ENCODE measurements at regions not wholly inside any gene's neighbourhood (a gene's known extent, or its start where the extent isn't known, plus 50 kb on each side); places are given as distances from the start of the nearest gene placed in this dataset.
"Not testable (repeated sequence)": the region's sequence is repeated elsewhere in the genome, so short reads cannot be mapped to it uniquely, and the experiment has no call there.

DNA sequence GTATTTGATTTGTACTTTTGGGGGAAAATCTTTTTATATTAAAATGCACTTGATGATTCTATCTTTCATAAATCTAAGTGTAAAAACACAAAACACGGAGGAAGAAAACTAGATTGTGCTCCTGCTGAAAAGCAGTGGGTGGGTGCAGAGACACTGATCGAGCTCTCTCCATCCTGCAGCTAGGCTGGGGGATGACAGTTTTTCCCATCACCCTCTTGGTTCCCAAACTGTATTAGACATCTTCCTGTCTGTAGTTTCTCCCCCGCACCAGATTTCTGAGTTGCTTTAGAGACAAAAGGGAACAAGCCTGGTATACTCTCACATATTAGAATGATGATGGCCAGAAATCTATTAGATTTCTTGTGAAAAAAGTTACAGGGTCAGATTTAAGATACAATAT lies 99.6 kb downstream of the FAM114A2 start:
- no peaks in the 10 kb centered on the region for H3K4me1 ChIP-seq (ENCODE audit: control insufficient read depth in 1 of 2, low read depth in 2 of 2)
- ATAC-seq (ENCODE audit: insufficient number of reproducible peaks, low FRiP score, low read depth) (no peak), DNase-seq (ENCODE audit: low spot score) (no peak)
- TF ChIP-seq, protein P1, sequence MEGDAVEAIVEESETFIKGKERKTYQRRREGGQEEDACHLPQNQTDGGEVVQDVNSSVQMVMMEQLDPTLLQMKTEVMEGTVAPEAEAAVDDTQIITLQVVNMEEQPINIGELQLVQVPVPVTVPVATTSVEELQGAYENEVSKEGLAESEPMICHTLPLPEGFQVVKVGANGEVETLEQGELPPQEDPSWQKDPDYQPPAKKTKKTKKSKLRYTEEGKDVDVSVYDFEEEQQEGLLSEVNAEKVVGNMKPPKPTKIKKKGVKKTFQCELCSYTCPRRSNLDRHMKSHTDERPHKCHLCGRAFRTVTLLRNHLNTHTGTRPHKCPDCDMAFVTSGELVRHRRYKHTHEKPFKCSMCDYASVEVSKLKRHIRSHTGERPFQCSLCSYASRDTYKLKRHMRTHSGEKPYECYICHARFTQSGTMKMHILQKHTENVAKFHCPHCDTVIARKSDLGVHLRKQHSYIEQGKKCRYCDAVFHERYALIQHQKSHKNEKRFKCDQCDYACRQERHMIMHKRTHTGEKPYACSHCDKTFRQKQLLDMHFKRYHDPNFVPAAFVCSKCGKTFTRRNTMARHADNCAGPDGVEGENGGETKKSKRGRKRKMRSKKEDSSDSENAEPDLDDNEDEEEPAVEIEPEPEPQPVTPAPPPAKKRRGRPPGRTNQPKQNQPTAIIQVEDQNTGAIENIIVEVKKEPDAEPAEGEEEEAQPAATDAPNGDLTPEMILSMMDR (IDR thresholded peaks at IDR 0.05), result no peak
- peaks cover 32% of the 10 kb centered on the region for H3K9me3 ChIP-seq
- H3K4me3 ChIP-seq, result no peak overlapping the region
- H3K27me3 ChIP-seq (replicated peaks; ENCODE audit: insufficient read depth), result no peaks in the 10 kb centered on the region
- no peak overlapping the region for H3K27ac ChIP-seq
- no peaks in the 10 kb centered on the region for H3K36me3 ChIP-seq

DNA sequence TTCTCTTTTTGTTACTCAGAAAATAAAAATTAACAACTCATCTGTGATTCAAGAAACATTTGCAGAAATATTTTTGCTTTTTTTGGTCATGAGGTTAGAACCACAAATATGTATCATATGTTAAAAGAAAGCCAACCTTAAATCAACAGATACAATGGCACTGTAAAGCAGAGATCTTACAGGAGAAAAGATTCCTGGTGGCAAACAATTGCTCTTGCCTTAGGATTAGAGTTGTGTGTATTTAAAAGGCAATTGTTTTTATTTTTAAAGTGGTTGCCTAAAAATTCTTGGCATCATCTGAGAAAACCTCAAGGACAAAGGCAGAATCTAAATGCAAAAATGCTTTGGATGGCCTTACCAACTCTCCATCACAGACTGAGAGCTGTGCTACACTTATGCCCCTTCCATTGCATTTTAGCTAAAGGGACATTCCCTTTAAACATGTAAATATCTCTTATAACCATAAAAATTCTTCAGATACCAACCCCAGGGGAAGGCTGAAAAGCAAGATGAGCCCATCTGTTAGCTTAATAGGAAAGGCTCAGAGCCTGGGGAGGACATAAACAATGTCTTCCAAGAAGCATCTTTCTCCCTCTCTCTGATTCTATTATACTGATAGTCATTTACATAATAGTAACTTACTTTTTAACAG lies 100.4 kb downstream of the FAM114A2 start:
- TF ChIP-seq, protein P1 (IDR thresholded peaks at IDR 0.05), result no peak
- Histone ChIP-seq H3K27ac (no peak overlapping the region), H3K36me3 (no peaks in the 10 kb centered on the region), H3K4me3 (no peak overlapping the region), H3K27me3 (replicated peaks; ENCODE audit: insufficient read depth) (no peaks in the 10 kb centered on the region), H3K4me1 (ENCODE audit: control insufficient read depth in 1 of 2, low read depth in 2 of 2) (no peaks in the 10 kb centered on the region), H3K9me3 (peaks cover 32% of the 10 kb centered on the region)
- DNase-seq (ENCODE audit: low spot score) (no peak), ATAC-seq (ENCODE audit: insufficient number of reproducible peaks, low FRiP score, low read depth) (no peak)

DNA sequence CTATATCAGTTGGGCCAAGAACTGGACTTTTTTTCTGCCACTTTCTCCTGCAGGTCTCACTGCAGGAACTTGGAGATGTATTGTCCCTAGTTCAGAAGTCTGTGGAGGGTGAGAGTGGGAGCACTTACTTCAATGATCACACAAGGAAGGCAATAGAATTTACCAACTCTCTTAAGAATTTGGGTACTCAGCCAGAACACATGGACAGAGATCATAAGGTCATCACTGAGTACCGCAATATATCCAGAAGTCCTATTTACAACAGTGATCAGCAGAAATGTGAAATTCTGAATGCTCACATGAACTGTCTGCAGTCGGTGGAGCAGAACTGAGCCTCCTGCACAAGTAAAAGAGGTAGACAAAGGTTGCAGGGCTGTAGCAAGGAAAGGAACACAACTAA lies 101.0 kb downstream of the FAM114A2 start:
- H3K4me3 ChIP-seq, result no peak overlapping the region
- TF ChIP-seq, protein P1 (IDR thresholded peaks at IDR 0.05), result no peak

DNA sequence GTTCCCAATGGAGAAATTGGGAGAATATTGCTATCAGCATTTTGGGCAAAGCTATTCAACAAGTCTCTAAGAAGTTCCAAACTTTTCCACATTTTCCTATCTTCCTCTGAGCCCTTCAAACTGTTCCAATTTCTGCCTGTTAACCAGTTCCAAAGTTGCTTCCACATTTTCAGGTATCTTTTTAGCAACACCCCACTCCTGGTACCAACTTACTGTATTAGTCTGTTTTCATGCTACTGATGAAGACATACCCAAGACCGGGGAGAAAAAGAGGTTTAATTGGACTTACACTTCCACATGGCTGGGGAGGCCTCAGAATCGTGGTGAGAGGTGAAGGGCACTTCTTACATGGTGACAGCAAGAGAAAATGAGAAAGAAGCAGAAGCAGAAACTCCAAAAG lies 103.6 kb downstream of the FAM114A2 start:
- not testable (repeated sequence) for H3K27ac ChIP-seq; H3K36me3 ChIP-seq; DNase-seq (ENCODE audit: low spot score); H3K27me3 ChIP-seq (replicated peaks; ENCODE audit: insufficient read depth); H3K4me1 ChIP-seq (ENCODE audit: control insufficient read depth in 1 of 2, low read depth in 2 of 2); H3K4me3 ChIP-seq; ATAC-seq (ENCODE audit: insufficient number of reproducible peaks, low FRiP score, low read depth)
- H3K9me3 ChIP-seq, result peaks cover 13% of the 10 kb centered on the region

More for the DNA sequence above, 101.0 kb downstream of the FAM114A2 start:
- Histone ChIP-seq H3K36me3 (no peaks in the 10 kb centered on the region), H3K4me1 (ENCODE audit: control insufficient read depth in 1 of 2, low read depth in 2 of 2) (no peaks in the 10 kb centered on the region), H3K27ac (no peak overlapping the region), H3K27me3 (replicated peaks; ENCODE audit: insufficient read depth) (no peaks in the 10 kb centered on the region), H3K9me3 (peaks cover 32% of the 10 kb centered on the region)
- no peak for ATAC-seq (ENCODE audit: insufficient number of reproducible peaks, low FRiP score, low read depth)
- DNase-seq (ENCODE audit: low spot score), result no peak

DNA sequence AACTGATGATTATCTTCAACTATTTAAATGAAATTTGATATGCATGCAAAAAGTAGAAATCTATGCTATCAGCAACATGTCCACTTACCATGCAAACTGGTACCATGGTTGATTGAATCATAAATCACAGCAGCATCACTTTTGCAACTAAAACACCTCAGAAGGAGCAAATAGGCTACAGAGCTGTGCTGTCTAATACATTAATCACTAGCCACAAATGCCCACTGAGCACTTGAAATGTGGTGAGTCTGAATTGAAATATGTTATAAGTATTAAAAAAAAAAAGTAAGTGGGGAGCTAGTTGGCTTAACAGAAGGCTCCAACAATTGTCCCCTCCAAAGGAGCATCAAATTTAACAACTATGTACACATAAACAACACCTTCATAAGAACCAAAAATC lies 112.5 kb downstream of the FAM114A2 start:
- no peaks in the 10 kb centered on the region for H3K27me3 ChIP-seq (replicated peaks; ENCODE audit: insufficient read depth)
- no peak for ATAC-seq (ENCODE audit: insufficient number of reproducible peaks, low FRiP score, low read depth)
- no peaks in the 10 kb centered on the region for H3K36me3 ChIP-seq
- H3K4me3 ChIP-seq, result no peak overlapping the region
- H3K27ac ChIP-seq, result no peak overlapping the region
- DNase-seq (ENCODE audit: low spot score), result no peak
- H3K9me3 ChIP-seq, result no peaks in the 10 kb centered on the region
- TF ChIP-seq, protein P1 (IDR thresholded peaks at IDR 0.05), result no peak
- no peaks in the 10 kb centered on the region for H3K4me1 ChIP-seq (ENCODE audit: control insufficient read depth in 1 of 2, low read depth in 2 of 2)

DNA sequence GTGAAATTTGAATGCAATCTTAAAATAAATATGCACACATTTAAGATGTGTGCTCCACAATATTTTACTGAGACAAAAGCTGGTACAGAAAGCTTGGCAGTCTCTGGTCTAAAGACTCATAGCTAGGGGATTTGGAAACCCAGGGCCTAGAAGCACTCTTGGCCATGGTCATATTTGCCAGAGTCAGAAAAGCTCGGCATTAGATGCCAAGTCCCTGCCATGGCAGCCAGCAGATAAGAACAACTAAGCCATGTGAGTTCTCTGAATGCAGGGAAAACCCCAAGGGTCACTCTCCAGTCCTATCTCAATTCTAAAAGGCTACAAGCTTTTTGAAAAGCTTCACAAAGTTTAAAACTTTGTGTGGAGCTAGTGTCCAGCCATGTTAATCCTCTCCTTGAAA lies 119.5 kb downstream of the FAM114A2 start:
- DNase-seq (ENCODE audit: low spot score), result no peak
- TF ChIP-seq, protein P1 (IDR thresholded peaks at IDR 0.05), result no peak
- H3K27me3 ChIP-seq (replicated peaks; ENCODE audit: insufficient read depth), result no peaks in the 10 kb centered on the region
- peaks cover 5 to 12% of the 10 kb centered on the region in 2 donors for H3K4me1 ChIP-seq (ENCODE audit: control insufficient read depth in 1 of 2, low read depth in 2 of 2)
- no peaks in the 10 kb centered on the region for H3K36me3 ChIP-seq
- H3K9me3 ChIP-seq, result no peaks in the 10 kb centered on the region
- no peak for ATAC-seq (ENCODE audit: insufficient number of reproducible peaks, low FRiP score, low read depth)
- H3K27ac ChIP-seq, result no peak overlapping the region
- no peak overlapping the region for H3K4me3 ChIP-seq

Measured in thoracic aorta (tissue), 2 donors.